OCI-LY3 (cell line): ENCODE measurements at regions not wholly inside any gene's neighbourhood (a gene's known extent, or its start where the extent isn't known, plus 50 kb on each side); places are given as distances from the start of the nearest gene placed in this dataset.

ENCODE experiments used
- EZH2phosphoT487 ChIP-seq: fragments of 200-600 bp; shearing (Covaris generic); IDR thresholded peaks from 2 replicates; pipeline ENCODE4 v1.6.1; 2018; ENCODE audit warnings: antibody characterized with exemption, mixed run types, low read depth
- TF ChIP-seq, protein P1 (sequence below): fragments of 200-600, 300-600 bp; sonication (generic); IDR thresholded peaks from 2 replicates; pipeline ENCODE4 v1.5.1; 2014; ENCODE audit warnings: antibody characterized with exemption, low read length, low read depth

DNA sequence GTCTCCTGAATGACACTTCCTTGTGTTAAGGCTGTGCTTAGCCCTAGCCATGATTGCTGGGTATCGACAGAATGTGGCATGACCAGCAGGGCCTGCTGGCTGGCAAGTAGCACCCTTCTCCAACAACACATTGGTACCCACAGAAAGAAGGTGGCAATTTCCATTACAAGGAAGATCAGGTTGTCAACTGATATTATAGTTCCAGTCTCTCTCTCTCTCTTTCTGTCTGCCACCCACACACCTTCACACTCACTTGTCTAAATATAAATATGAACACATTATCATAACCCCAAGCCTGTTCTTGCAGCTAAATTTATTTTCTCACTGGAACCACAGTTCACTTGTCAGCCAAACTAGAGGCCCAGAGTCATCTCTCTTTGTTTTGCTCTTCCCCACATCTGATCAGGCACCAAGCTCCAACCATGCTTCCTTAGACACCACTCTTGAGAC is 408.1 kb upstream of the PIK3R1 start:
- TF ChIP-seq, protein P1, sequence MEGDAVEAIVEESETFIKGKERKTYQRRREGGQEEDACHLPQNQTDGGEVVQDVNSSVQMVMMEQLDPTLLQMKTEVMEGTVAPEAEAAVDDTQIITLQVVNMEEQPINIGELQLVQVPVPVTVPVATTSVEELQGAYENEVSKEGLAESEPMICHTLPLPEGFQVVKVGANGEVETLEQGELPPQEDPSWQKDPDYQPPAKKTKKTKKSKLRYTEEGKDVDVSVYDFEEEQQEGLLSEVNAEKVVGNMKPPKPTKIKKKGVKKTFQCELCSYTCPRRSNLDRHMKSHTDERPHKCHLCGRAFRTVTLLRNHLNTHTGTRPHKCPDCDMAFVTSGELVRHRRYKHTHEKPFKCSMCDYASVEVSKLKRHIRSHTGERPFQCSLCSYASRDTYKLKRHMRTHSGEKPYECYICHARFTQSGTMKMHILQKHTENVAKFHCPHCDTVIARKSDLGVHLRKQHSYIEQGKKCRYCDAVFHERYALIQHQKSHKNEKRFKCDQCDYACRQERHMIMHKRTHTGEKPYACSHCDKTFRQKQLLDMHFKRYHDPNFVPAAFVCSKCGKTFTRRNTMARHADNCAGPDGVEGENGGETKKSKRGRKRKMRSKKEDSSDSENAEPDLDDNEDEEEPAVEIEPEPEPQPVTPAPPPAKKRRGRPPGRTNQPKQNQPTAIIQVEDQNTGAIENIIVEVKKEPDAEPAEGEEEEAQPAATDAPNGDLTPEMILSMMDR, result no peak
- no peak for TF ChIP-seq EZH2phosphoT487
